NCI-H524 (cell line): ENCODE measurements at regions not wholly inside any gene's neighbourhood (a gene's known extent, or its start where the extent isn't known, plus 50 kb on each side); places are given as distances from the start of the nearest gene placed in this dataset.
A peak's percentile ranks its signal among the peaks of the same experiment; 100 is the strongest.

ENCODE experiments used
- DNase-seq, 2 experiments: peaks; one replicate each; lab custom pipeline; 2025; lab: John Stamatoyannopoulos, UW

DNA sequence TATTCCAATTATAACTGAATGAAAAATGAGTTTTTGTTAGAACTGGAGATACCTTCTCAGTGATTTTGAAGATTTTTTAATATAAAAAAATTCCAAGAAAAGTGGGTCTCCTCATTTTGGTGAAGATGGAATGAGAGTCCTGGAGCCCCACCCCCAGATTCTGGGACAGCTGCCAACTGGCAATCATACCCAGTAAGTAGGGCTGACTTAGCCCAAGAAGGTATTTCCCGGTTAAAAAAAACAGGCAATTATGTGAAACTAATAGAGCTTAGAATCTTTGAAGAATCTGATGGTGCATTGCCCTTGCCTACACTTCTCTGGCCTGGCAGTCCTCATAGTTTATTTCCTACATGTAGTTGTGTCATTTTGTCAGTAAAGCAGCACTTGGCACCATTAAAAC, 52.8 kb upstream of the VWDE start:
- peak in 1 of 2 experiments; percentile 17 for DNase-seq

DNA sequence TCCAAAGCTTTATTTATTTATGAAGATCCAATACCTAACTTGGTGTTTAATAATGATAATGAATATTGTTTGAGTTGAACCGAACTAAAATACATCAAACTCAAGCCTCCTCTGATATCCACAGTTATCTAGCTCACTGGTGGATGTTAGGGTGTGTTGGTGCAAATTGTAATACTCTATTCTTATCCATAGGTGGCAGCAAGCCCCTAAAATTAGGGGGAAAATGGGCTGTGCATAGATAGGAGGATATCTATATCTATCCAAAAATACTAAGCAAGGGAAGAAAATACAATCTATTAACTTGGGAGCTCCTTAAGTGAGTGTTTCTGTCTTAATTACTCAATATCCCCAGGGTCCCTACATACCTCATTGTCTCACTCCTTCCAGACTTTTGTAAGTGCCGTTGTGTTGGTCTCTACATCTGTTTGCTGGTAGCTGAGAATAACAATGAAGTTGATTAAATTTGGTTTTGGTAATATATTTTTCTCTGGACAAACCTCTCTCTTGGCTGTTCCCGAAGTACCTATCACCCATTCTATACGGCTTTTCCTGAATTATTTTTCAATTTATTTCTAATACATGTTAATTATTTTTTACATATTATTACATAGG, 55.0 kb upstream of the VWDE start:
- peak in 1 of 2 experiments; percentile 45 for DNase-seq

DNA sequence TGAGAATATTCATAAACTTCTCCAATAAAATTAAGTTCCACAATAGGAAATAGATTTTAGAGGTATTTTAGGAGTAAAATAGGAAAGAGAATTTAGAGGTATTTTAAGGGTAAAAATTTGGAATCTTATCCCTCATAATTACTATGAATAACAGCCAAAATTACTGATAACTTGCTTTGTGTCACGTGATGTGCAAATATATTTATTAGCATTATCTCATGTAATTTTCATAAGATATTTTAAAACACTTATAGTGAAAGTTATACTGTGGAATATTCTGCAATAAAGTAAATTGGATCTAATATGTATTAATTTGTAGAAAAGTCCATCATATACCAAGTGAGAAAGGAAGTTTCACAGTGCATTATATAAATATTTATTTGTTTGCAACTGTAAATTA, 64.2 kb upstream of the VWDE start:
- DNase-seq: no peak

DNA sequence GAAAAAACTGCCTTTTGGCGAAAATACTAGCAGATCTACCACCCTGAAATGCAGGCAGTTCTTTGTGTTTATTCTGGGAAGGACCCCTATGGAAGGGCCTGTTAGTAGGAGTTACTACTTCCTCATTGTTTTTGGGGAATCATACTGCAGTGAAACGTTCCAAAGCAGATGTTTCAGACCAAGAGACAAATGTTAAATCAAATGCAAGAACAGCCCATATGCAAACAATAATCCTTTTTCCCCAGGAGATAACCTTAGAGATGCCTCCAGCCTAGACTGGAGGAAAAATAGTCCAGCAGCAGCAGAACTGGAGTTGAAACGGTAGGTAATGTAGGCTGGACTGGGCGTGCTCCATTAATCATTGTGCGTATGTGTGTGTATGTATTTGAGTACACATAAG, 65.9 kb upstream of the VWDE start:
- DNase-seq: no peak

DNA sequence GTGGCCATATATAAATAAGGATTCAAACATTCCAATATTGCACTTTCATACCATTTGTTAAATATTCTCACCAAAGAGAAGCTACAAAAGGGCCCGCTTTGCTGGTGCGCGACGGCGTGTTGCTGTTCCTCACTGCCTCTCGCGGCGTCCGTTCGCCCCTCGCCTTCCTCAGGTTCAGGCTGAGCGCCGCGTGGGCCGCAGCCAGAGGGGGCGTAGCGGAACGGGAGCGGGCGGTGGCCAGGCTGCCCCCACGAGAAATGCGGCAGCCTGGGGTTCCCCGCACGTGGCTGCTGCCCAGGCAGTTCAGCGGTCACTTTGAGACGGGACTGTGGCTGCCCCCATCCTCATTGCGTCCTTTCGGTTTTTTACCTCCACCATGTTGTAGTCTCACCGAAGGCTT, 67.3 kb upstream of the VWDE start:
- no peak for DNase-seq

DNA sequence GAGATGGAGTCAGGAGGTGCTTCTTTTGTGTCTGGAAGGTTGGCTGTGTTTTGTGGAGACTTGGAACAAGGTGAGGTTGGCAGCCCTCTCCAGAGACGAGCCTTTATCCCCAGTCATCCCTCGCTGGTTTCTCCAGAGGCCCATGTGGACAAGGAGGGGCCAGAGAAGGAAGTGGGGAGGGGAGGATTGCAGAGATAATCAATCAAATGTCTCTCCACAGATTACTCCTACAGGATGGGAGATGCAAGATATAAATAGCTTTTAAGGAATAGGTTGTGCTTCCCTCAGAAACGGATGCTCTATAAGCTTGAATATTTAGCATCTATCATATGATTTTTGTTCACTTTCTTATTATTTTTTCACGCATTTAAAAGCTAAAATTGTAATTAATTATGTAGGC, 70.4 kb upstream of the VWDE start:
- DNase-seq: no peak

DNA sequence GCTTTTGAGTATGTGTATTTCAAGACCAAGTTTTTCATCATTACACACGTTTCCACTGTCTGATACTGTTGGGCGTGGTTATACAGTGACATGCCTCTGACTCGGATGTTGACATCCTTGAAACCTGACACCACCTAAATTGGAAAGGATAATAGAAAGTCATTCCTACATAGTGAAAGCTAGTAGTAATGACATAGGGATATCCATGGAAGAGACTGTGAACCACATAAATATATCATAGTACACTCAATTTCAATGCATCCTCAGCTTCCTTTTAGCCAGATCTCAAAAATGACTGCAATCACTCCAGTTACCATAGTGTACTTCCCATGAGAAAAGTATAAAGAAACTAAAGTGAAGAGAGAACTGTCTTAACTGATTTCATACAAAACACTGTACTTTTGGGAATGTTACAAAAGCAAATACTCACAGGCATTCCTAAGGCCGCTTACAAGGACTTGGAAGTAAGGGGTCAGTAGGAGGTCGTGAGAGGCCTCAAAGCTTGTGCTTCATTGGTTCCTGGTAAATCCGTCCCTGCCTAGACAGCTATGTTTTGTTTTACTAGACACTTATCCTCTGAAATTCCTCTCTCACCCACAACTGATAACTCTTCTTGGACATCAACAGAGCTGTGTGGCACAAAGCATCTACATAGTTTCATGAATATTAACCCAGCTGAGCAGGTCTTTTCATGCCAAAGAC, 71.8 kb upstream of the VWDE start:
- DNase-seq: no peak

DNA sequence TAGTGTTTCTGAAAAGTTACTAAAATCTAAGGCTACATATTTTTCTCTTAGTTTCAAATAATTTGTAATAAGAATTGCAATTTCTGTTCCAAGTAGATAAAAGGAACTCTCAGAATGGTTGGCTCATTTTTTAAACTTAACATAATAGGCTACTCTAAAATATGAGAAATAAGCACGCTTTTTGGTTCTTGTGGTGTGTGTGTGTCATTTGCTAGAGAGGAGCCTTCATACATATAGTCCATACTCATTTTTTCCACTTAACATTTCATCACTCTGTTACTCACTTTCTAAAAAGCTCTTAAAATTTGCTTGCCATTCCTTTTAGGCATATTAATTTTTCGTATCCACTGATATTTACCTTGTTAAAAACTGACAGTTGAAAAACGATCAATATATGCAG, 74.0 kb upstream of the VWDE start:
- DNase-seq: no peak

DNA sequence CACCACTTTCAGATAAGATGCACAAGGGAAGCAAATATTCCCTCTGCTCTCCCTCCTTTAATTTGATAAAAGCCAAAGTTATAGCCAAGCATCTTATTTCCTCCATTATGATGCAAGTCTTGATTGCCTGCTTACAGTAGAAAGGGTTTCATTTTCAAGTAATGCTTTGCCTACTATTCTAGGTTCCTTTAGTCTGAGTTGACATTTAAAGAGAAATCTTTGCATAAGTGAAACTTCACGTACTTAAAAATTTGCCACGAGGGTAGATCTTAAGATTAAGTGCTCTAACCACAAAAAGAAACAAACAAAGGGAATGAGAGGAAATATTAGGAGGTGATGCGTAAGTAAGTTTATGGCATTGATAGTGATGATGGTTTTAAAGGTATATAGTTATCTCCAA, 78.1 kb upstream of the VWDE start:
- no peak for DNase-seq

DNA sequence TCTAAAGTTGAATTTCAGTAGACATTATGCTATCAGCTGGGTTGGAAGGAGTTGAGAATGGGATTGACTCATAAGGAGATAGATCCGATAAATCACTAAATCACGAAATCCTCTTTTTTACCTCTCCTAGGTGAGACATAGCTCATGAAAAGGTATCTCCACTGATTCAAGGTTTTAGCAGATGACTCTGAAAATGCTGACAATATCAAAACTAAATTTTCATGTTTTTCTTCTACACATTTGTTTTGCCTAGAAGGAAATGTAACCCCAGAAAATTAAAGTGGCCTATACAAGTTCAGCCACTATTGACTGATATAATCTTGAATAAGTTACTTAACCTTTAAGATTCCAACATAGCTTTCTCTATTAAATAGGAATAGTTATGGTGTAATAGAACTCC, 82.2 kb upstream of the VWDE start:
- DNase-seq: no peak

DNA sequence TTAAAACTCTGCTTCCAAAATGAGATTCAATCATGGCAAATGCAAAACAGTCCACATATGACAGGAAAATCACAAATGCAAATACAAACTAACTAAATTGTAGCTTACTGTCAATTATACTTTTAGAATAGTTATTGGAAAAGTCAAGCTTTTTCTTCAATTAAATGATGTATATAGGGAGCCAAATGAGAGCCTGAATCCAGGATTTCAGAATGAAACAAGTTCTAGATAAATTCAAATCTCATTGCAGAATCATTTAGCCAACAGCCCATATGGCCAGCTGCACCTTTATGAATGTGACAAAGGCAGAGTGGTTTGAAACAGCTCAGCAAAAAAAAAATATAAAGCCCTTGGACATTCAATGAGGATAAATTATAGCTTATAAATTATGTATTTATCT, 82.2 kb upstream of the SCIN start:
- peak in 1 of 2 experiments; percentile 13 for DNase-seq

DNA sequence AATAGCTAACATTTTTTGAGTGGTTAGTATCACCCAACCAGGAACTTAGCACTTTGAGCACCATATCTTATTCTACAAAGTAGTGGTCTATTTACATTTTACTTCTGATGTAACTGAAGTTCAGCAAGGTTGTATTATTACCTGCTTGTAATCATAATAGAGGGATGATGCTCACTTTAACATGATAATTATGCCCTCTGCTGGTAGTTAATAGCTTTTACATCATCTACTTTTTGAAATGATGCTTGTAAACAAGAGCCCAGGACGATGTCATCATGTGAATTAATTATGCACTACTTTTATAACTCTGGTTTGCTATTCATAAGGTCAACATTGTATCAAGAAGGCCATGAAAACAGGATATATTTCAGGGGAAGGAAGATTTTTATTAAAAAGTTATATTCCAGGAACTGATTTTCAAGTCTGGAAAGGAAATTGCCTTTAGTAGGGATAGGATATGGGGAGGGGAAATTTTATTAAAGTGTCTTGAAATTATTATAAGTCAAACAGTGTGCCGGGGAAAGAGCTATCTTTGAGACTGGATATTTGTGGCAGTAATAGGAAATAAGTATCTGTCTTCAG, 80.3 kb upstream of the SCIN start:
- peak in 1 of 2 experiments; percentile 50 for DNase-seq

DNA sequence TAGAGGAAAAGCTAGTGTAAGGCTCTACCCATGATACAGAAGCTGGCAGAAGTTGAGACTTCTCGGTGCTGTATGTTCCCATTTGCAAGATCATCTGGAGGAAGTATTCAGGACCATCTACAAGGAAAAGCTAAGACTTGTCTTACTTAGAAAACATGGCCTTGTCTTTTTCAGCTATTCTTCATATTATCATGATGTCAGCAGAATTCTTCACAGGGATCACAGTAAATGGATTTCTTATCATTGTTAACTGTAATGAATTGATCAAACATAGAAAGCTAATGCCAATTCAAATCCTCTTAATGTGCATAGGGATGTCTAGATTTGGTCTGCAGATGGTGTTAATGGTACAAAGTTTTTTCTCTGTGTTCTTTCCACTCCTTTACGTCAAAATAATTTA, 79.6 kb upstream of the SCIN start:
- no peak for DNase-seq

DNA sequence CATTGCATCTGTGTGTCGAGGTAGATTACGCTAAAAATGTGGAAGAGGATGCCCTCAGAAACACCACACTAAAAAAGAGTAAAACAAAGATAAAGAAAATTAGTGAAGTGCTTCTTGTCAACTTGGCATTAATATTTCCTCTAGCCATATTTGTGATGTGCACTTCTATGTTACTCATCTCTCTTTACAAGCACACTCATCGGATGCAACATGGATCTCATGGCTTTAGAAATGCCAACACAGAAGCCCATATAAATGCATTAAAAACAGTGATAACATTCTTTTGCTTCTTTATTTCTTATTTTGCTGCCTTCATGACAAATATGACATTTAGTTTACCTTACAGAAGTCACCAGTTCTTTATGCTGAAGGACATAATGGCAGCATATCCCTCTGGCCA, 79.0 kb upstream of the SCIN start:
- DNase-seq: no peak

DNA sequence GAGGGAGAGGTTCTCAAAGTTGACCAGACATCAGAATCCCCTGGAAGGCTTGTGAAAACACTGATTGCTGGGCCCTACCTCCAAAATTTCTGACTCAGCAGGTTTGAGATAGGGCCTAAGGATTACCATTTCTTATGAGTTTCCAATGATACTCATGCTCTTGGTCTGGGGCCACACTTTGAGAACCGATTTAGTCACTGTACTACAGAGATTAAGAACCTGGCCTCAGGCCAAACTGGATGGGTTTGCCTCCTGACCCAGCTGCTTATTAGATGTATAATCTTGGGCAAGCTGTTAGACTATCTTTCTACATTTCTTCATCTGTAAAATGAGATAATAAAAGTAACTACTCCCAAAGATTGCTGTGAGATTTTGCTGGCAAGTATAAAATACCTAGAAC, 77.1 kb upstream of the SCIN start:
- DNase-seq: peak; percentile 52 to 74

DNA sequence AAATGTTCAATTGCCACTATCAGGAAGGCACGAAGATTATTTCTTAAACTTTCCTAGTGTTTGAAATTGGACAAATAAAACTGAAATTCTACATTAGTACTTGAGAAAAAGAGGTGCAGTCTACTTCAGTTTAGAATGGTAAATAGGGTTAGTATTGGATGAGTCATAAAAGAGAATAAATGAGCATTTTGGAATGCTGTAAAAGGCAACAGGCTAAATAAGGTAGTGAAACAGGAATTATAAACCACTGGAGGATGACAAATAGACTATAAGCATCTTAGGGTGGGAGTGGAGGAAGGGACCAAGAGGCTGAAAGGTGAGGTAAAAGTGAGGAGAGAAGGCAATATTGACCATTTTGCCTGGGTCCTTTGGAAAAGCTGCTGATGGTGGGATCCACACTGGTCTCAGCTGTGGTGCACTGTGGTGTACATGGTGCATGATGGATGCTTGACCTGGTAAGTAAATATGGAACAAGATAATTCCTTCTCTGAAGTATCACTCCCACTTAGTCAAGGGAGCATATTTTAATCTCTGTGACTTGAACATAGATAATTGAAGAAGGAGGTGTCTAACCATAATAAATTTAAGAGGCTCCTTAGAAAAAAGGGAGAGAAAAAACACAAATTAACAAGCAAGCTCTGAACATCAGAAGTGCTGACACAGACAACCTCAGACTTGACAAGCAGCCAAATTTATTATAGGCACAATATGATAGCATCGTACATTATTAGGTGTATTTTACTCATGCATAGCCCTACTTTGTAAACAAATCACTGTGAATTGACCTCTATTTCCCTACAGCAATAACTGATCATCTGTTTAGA, 76.4 kb upstream of the SCIN start:
- DNase-seq: no peak

DNA sequence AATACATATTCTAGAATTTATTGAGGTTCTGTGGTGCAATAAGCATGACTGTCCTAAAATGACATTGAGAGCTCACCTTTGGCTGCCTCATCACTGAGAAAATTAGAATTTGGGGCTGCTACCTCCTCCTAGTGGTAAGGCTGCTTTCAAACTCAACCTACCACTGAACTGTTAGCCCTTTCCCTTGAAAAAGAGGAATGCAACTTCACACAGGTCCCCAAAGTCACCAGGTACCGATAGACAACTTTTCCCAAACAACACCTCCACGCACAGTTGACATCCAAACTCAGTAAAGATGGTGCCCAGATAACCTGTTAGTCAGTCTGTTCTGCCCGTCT, 75.9 kb upstream of the SCIN start:
- no peak for DNase-seq

DNA sequence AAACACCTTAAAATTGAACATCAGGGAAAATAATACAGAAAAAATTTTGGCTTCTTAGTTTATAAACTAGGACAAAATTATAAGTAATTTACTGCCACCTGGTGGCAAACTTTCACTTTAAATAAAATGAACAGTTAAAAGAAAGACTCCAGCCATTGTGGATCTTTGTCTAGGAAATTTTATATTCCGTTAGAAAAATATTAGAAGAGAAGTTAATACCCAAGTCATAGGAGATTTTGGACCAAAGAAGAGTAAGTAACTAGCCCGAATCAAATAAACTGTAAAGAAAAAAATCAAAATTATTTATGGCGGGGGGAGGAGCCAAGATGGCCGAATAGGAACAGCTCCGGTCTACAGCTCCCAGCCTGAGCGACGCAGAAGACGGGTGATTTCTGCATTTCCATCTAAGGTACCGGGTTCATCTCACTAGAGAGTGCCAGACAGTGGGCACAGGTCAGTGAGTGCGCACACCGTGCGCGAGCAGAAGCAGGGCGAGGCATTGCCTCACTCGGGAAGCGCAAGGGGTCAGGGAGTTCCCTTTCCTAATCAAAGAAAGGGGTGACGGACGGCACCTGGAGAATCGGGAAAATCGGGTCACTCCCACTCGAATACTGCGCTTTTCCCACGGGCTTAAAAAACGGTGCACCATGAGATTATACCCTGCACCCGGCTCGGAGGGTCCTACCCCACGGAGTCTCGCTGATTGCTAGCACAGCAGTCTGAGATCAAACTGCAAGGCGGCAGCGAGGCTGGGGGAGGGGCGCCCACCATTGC, 73.4 kb upstream of the SCIN start:
- peak; percentile 10 to 61 for DNase-seq

DNA sequence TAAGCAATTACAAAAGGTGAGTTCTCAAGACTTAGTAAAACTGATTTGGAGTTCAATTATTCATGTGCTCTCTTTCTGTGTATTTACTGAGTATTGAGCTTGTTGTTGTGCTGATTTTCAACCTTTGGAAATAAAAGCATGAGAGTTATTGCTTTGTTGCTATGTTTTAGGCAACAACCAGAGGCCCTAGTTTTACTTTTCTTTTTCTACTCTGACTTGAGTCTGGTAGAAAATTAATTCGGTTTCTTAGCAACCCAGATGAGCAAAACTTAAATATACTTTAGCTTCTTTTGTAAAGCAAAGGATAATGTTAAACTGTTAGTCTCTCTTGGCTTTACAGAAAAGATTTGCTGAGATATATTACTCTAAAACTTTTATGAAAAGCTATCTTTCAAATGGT, 66.4 kb upstream of the SCIN start:
- DNase-seq: no peak

DNA sequence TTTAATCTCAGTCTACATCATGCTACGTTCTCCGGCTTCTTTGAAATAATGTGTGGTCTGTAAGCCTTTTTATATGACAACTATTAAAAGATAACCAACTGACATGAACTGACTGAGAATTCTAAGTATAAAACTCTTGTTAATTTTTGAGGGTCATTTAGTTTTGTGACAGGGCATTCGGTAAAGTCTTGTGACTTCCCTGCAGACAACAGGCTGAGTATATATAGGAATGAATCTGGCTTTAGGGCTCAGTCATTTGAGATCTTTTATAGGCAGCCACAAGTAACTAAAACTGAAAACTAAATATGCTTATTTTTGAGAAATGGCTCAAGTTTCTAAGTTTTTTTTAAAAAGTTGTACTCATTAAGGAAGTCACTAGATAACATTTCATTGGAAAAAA, 62.5 kb upstream of the SCIN start:
- DNase-seq: no peak

DNA sequence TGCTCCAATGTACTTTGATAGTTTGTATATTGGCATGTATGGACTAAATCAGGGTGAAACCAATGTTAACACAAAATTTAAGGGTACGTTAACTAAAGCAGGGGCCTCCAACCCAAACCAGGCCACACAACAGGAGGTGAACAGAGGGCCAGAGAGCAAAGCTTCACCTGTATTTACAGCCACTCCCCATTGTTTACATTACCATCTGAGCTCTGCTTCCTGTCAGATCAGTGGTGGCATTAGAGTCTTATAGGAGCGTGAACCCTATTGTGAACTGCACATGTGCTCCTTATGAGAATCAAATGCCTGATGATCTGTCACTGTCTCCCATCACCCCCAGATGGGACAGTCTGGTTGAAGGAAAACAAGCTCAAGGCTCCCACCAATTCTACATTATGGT, 62.0 kb upstream of the SCIN start:
- no peak for DNase-seq

DNA sequence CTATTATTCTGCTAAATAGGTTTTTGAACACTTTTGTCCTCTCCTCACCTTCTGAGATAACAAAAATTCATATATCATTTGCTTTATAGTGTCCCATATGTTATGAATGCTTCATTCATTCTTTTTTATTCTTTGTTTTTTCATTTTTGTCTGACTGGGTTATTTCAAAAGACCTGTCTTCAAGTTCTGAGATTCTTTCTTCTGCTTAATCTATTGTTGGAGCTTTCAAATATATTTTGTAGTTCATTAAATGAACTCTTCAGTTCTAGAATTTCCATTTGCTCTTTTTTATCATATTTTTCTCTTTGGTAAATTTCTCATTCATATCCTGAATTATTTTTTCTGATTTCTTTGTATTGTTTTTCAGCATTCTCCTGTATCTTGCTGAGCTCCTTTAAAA, 53.1 kb upstream of the SCIN start:
- DNase-seq: no peak
